IMR-90 (cell line): ENCODE measurements at regions not wholly inside any gene's neighbourhood (a gene's known extent, or its start where the extent isn't known, plus 50 kb on each side); places are given as distances from the start of the nearest gene placed in this dataset.

Experiments used
- ATAC-seq: fragments of 200-7000 bp; cut with Tn5 transposase; 2 replicates; pipeline ENCODE4 v1.9.1; 2020; ENCODE audit warnings: low read depth, mild to moderate bottlenecking, moderate library complexity
- BruUV-seq: library from RNA; stranded (reverse); fragments of 400-500 nt; replicated peaks from 2 replicates; lab custom pipeline; 2021; lab: Mats Ljungman, UMichigan
- CTCF ChIA-PET: fragments of 300-600 bp; formaldehyde crosslinking; extraction: SDS; loops from one replicate; lab custom pipeline; 2021; ENCODE audit warnings: antibody characterized with exemption; lab: Yijun Ruan, JAX
- POLR2A ChIA-PET: fragments of 300-600 bp; sonication (Branson Sonifier 250); formaldehyde crosslinking; loops from one replicate; lab custom pipeline; 2022; ENCODE audit warnings: antibody characterized with exemption; ENCODE audit not compliant: unreplicated experiment; lab: Charles Lee
- DNase-seq: peaks from one replicate; pipeline ENCODE4 v3.0.0; 2013
- H2AFZ ChIP-seq: replicated peaks from 2 replicates; pipeline ENCODE3; 2013; ENCODE audit warnings: low read length, mild to moderate bottlenecking; ENCODE audit not compliant: poor library complexity
- H2AK5ac ChIP-seq: 2 replicates; pipeline ENCODE4 v1.6.1; 2013; ENCODE audit warnings: low read depth, low read length, inconsistent platforms
- H2AK9ac ChIP-seq: replicated peaks from 2 replicates; pipeline ENCODE3; 2013; ENCODE audit warnings: mild to moderate bottlenecking, low read depth, low read length, moderate library complexity; ENCODE audit not compliant: poor library complexity
- H2BK120ac ChIP-seq: 2 replicates; pipeline ENCODE4 v1.6.1; 2013; ENCODE audit warnings: low read depth, low read length, inconsistent platforms
- H2BK15ac ChIP-seq: 3 replicates; pipeline ENCODE4 v1.6.1; 2013; ENCODE audit warnings: low read depth, low read length, inconsistent platforms
- H2BK20ac ChIP-seq: 2 replicates; pipeline ENCODE4 v1.6.1; 2013; ENCODE audit warnings: low read depth, mild to moderate bottlenecking, inconsistent platforms, low read length, moderate library complexity
- H2BK5ac ChIP-seq: 2 replicates; pipeline ENCODE4 v1.6.1; 2013; ENCODE audit warnings: mild to moderate bottlenecking, low read depth, low read length, inconsistent platforms; ENCODE audit not compliant: poor library complexity, severe bottlenecking
- H3K14ac ChIP-seq: replicated peaks from 2 replicates; pipeline ENCODE4 v1.6.1; 2013; ENCODE audit warnings: low read depth, low read length, inconsistent platforms
- H3K18ac ChIP-seq: 2 replicates; pipeline ENCODE4 v1.6.1; 2013; ENCODE audit warnings: low read depth, low read length, control low read depth
- H3K23ac ChIP-seq: 2 replicates; pipeline ENCODE4 v1.6.1; 2013; ENCODE audit warnings: low read depth, low read length, inconsistent platforms
- H3K27ac ChIP-seq: 2 replicates; pipeline ENCODE4 v1.5.1; 2013; ENCODE audit warnings: mild to moderate bottlenecking, control low read depth, low read length; ENCODE audit not compliant: insufficient read depth
- H3K27me3 ChIP-seq: 2 replicates; pipeline ENCODE4 v1.6.1; 2013; ENCODE audit warnings: low read length; ENCODE audit not compliant: control insufficient read depth, insufficient read depth
- H3K36me3 ChIP-seq: 2 replicates; pipeline ENCODE4 v1.6.1; 2013; ENCODE audit warnings: low read length, mixed read lengths; ENCODE audit not compliant: control insufficient read depth, insufficient read depth
- H3K4ac ChIP-seq: 2 replicates; pipeline ENCODE4 v1.6.1; 2013; ENCODE audit warnings: low read depth, low read length, inconsistent platforms
- H3K4me1 ChIP-seq: 2 replicates; pipeline ENCODE4 v1.6.1; 2013; ENCODE audit warnings: low read length, mixed read lengths; ENCODE audit not compliant: control insufficient read depth, insufficient read depth
- H3K4me2 ChIP-seq: 2 replicates; pipeline ENCODE4 v1.6.1; 2013; ENCODE audit warnings: low read depth, mild to moderate bottlenecking, control low read depth, low read length, moderate library complexity
- H3K4me3 ChIP-seq: 2 replicates; pipeline ENCODE4 v1.5.1; 2013; ENCODE audit warnings: low read depth, mild to moderate bottlenecking, control low read depth, low read length, moderate library complexity; ENCODE audit not compliant: insufficient read depth
- H3K56ac ChIP-seq: 2 replicates; pipeline ENCODE4 v1.6.1; 2013; ENCODE audit warnings: low read length, inconsistent platforms; ENCODE audit not compliant: insufficient read depth; ENCODE audit errors: extremely low read depth
- H3K79me1 ChIP-seq, 2 experiments: 2 replicates each; pipeline ENCODE4 v1.6.1; 2013; ENCODE audit warnings: low read length in 2 of 2, inconsistent platforms in 1 of 2, low read depth in 1 of 2
- H3K9ac ChIP-seq: 2 replicates; pipeline ENCODE4 v1.6.1; 2013; ENCODE audit warnings: low read depth, low read length, control low read depth
- H3K9me1 ChIP-seq: 2 replicates; pipeline ENCODE4 v1.6.1; 2013; ENCODE audit warnings: low read length, inconsistent platforms; ENCODE audit not compliant: insufficient read depth
- H3K9me3 ChIP-seq: 2 replicates; pipeline ENCODE4 v1.6.1; 2013; ENCODE audit warnings: low read length; ENCODE audit not compliant: control insufficient read depth, insufficient read depth
- H4K20me1 ChIP-seq: 2 replicates; pipeline ENCODE4 v1.6.1; 2013; ENCODE audit warnings: low read length, inconsistent platforms; ENCODE audit not compliant: insufficient read depth
- H4K5ac ChIP-seq: 2 replicates; pipeline ENCODE4 v1.6.1; 2013; ENCODE audit warnings: mild to moderate bottlenecking, low read depth, low read length, control low read depth
- H4K8ac ChIP-seq, 2 experiments: 2 replicates each; pipeline ENCODE4 v1.6.1; 2013; ENCODE audit warnings: low read depth in 2 of 2, low read length in 2 of 2, control low read depth in 1 of 2, inconsistent platforms in 1 of 2
- H4K91ac ChIP-seq: 2 replicates; pipeline ENCODE4 v1.6.1; 2013; ENCODE audit warnings: low read depth, low read length, inconsistent platforms; ENCODE audit not compliant: insufficient read depth
- BHLHE40 ChIP-seq: fragments of 150-350 bp; IDR thresholded peaks from 2 replicates; pipeline ENCODE4 v1.6.1; 2016; ENCODE audit warnings: mild to moderate bottlenecking, low read depth, low read length
- CEBPB ChIP-seq: IDR thresholded peaks from 2 replicates; pipeline ENCODE4 v1.6.1; 2012; ENCODE audit warnings: low read depth, low read length, improper control_type of control experiment
- CHD1 ChIP-seq: IDR thresholded peaks from 2 replicates; pipeline ENCODE4 v1.6.1; 2012; ENCODE audit warnings: low read depth, low read length, improper control_type of control experiment
- FOS ChIP-seq: fragments of 150-350 bp; IDR thresholded peaks from 2 replicates; pipeline ENCODE4 v1.6.1; 2016; ENCODE audit warnings: low read depth, low read length
- MAFK ChIP-seq: IDR thresholded peaks from 2 replicates; pipeline ENCODE4 v1.6.1; 2012; ENCODE audit warnings: low read depth, low read length, improper control_type of control experiment
- MAZ ChIP-seq: IDR thresholded peaks from 2 replicates; pipeline ENCODE4 v1.6.1; 2012; ENCODE audit warnings: low read depth, mild to moderate bottlenecking, low read length, improper control_type of control experiment, moderate library complexity, borderline replicate concordance
- MXI1 ChIP-seq: IDR thresholded peaks from 2 replicates; pipeline ENCODE4 v1.6.1; 2012; ENCODE audit warnings: low read depth, mild to moderate bottlenecking, low read length, moderate library complexity, borderline replicate concordance
- NFE2L2 ChIP-seq: fragments of 150-350 bp; IDR thresholded peaks from 2 replicates; pipeline ENCODE4 v1.6.1; 2016; ENCODE audit warnings: low read depth, mild to moderate bottlenecking, low read length
- POLR2A ChIP-seq: IDR thresholded peaks from 2 replicates; pipeline ENCODE4 v1.6.1; 2012; ENCODE audit warnings: mild to moderate bottlenecking, low read depth, low read length
- RAD21 ChIP-seq: IDR thresholded peaks from 2 replicates; pipeline ENCODE4 v1.6.1; 2012; ENCODE audit warnings: low read length, improper control_type of control experiment
- RCOR1 ChIP-seq: IDR thresholded peaks from 2 replicates; pipeline ENCODE4 v1.6.1; 2012; ENCODE audit warnings: mild to moderate bottlenecking, low read length, improper control_type of control experiment; ENCODE audit not compliant: insufficient replicate concordance
- RFX5 ChIP-seq: IDR thresholded peaks from 2 replicates; pipeline ENCODE4 v1.8.0; 2012; ENCODE audit warnings: low read depth, mild to moderate bottlenecking, low read length, moderate library complexity
- SMC3 ChIP-seq: fragments of 150-350 bp; IDR thresholded peaks from 2 replicates; pipeline ENCODE4 v1.6.1; 2016; ENCODE audit warnings: low read depth, mild to moderate bottlenecking, antibody characterized with exemption, low read length, moderate library complexity
- WGBS, 2 experiments: methylation state at CpG; one replicate each; pipeline versions ENCODE4 v1.1.5 to v1.1.7; 2013; ENCODE audit warnings: missing lambda C conversion rate in 2 of 2; ENCODE audit not compliant: insufficient read length in 1 of 2; ENCODE audit errors: extremely low coverage in 2 of 2; 5-methylcytosine and 5-hydroxymethylcytosine counted together
- dilution Hi-C: fragments of 300-500 bp; cut with HindIII; formaldehyde crosslinking; loops from one replicate; pipeline ENCODE4 v1.14.3; 2018; ENCODE audit warnings: low sequenced_read_pairs; ENCODE audit not compliant: unreplicated experiment
- in situ Hi-C: fragments of 300-500 bp; cut with MboI; formaldehyde crosslinking; loops from 3 replicates; pipeline ENCODE4 v1.14.3; 2019; ENCODE audit warnings: low sequenced_read_pairs, inconsistent platforms, mixed read lengths
- intact Hi-C: fragments of 100-400 bp; cut with micrococcal nuclease; formaldehyde crosslinking; loops from 2 replicates; pipeline ENCODE4 v1.10.0; 2022
- TF ChIP-seq, protein P1 (sequence below): conservative IDR thresholded peaks from 2 replicates; pipeline ENCODE4 v1.5.1; 2012; ENCODE audit warnings: mild to moderate bottlenecking, low read depth, low read length, improper control_type of control experiment
- TF ChIP-seq, protein P2 (sequence below): fragments of 150-350 bp; IDR thresholded peaks from 2 replicates; pipeline ENCODE4 v1.6.1; 2016; ENCODE audit warnings: low read depth, mild to moderate bottlenecking, low read length, moderate library complexity, borderline replicate concordance
- TF ChIP-seq, protein P3 (sequence below): fragments of 150-350 bp; IDR thresholded peaks from 2 replicates; pipeline ENCODE4 v1.6.1; 2017; ENCODE audit warnings: mild to moderate bottlenecking, antibody characterized with exemption, low read length, low read depth

DNA sequence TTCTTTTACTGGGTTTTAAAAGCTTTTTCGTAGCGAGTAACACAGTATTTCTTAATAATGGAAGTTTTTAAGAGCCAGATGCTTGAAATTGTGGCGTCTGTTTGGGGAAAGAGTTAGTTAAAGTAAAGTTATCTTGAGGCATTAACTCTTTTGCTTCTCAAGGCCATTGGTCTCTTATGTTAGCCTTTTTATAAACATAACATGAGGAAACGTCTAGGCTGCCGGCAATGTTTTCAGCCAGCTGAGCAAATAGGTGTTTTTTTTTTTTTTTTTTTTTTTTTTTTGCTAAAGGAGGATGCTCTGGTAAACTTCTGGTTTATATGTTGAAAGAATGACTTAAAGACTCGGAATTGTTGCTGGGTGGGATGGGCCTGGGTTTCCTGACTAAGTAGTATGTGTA lies 51.1 kb upstream of the RBMX start:
- DNase-seq, result no peak
- H2BK120ac ChIP-seq, result no peak overlapping the region
- no peak overlapping the region for H3K9ac ChIP-seq
- WGBS, 2 experiments, result no CpG with 5 or more reads among the region's 6 CpGs
- no peak overlapping the region for H3K4ac ChIP-seq
- H3K14ac ChIP-seq, result no peak overlapping the region
- dilution Hi-C loops, result no loop called here
- in situ Hi-C loops, result no loop called here
- H2AK9ac ChIP-seq, result no peak overlapping the region
- H3K27ac ChIP-seq, result no peak overlapping the region
- H3K4me3 ChIP-seq, result no peak overlapping the region
- ChIA-PET POLR2A (no interaction called here), CTCF (interaction anchor here (0.6 kb wide), 2 partner anchors 84 to 903 kb away, joined by 3 read pairs; no protein-coding TSS in a partner anchor)
- H4K5ac ChIP-seq, result no peak overlapping the region
- H3K23ac ChIP-seq, result no peak overlapping the region
- no peak overlapping the region for H4K8ac ChIP-seq
- no peak overlapping the region for H2BK5ac ChIP-seq
- H3K4me1 ChIP-seq, result no peaks in the 10 kb centered on the region; the same call in 1 of the 2 replicates
- no peak overlapping the region for H3K56ac ChIP-seq
- H3K36me3 ChIP-seq, result no peaks in the 10 kb centered on the region
- H4K91ac ChIP-seq, result no peak overlapping the region
- H2AFZ ChIP-seq, result no peak overlapping the region
- no peaks in the 10 kb centered on the region for H3K79me1 ChIP-seq
- no peak overlapping the region for H2AK5ac ChIP-seq
- no peak overlapping the region for H3K4me2 ChIP-seq
- no peaks in the 10 kb centered on the region for H4K20me1 ChIP-seq
- H3K9me3 ChIP-seq, result no peaks in the 10 kb centered on the region
- ATAC-seq, result no peak
- H3K27me3 ChIP-seq, result no peaks in the 10 kb centered on the region
- H3K18ac ChIP-seq, result no peak overlapping the region
- H2BK20ac ChIP-seq, result no peak overlapping the region
- TF ChIP-seq RAD21 (no peak), MAZ (no peak), BHLHE40 (no peak), FOS (no peak), NFE2L2 (no peak), POLR2A (no peak), RCOR1 (no peak), CHD1 (no peak), MAFK (no peak), MXI1 (no peak), SMC3 (no peak), CEBPB (no peak), RFX5 (no peak)
- TF ChIP-seq, protein P1, sequence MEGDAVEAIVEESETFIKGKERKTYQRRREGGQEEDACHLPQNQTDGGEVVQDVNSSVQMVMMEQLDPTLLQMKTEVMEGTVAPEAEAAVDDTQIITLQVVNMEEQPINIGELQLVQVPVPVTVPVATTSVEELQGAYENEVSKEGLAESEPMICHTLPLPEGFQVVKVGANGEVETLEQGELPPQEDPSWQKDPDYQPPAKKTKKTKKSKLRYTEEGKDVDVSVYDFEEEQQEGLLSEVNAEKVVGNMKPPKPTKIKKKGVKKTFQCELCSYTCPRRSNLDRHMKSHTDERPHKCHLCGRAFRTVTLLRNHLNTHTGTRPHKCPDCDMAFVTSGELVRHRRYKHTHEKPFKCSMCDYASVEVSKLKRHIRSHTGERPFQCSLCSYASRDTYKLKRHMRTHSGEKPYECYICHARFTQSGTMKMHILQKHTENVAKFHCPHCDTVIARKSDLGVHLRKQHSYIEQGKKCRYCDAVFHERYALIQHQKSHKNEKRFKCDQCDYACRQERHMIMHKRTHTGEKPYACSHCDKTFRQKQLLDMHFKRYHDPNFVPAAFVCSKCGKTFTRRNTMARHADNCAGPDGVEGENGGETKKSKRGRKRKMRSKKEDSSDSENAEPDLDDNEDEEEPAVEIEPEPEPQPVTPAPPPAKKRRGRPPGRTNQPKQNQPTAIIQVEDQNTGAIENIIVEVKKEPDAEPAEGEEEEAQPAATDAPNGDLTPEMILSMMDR, result no peak
- TF ChIP-seq, protein P2, sequence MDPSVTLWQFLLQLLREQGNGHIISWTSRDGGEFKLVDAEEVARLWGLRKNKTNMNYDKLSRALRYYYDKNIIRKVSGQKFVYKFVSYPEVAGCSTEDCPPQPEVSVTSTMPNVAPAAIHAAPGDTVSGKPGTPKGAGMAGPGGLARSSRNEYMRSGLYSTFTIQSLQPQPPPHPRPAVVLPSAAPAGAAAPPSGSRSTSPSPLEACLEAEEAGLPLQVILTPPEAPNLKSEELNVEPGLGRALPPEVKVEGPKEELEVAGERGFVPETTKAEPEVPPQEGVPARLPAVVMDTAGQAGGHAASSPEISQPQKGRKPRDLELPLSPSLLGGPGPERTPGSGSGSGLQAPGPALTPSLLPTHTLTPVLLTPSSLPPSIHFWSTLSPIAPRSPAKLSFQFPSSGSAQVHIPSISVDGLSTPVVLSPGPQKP, result no peak
- TF ChIP-seq, protein P3, sequence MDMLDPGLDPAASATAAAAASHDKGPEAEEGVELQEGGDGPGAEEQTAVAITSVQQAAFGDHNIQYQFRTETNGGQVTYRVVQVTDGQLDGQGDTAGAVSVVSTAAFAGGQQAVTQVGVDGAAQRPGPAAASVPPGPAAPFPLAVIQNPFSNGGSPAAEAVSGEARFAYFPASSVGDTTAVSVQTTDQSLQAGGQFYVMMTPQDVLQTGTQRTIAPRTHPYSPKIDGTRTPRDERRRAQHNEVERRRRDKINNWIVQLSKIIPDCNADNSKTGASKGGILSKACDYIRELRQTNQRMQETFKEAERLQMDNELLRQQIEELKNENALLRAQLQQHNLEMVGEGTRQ, result no peak
- BruUV-seq, result no TSS peak
- no peak overlapping the region for H2BK15ac ChIP-seq
- intact Hi-C loops, result loop anchor here (10.0 kb wide), 1 partner anchor 437 kb away; the partner anchor contains the start of gene HTATSF1
- H3K9me1 ChIP-seq, result no peaks in the 10 kb centered on the region
